ENCODE measurements at regions not wholly inside any gene's neighbourhood (a gene's known extent, or its start where the extent isn't known, plus 50 kb on each side); places are given as distances from the start of the nearest gene placed in this dataset.

- no peak for DNase-seq
- H3K27me3 ChIP-seq: no peaks in the 10 kb centered on the region
- H3K27ac ChIP-seq: no peak overlapping the region
- intact Hi-C loops (cut with DNase I; ENCODE audit: low total_unique reads): no loop called here
- H3K4me1 ChIP-seq: no peaks in the 10 kb centered on the region
- no peak for TF ChIP-seq POLR2A (IDR thresholded peaks at IDR 0.05)
- H3K36me3 ChIP-seq: no peaks in the 10 kb centered on the region
- H3K4me3 ChIP-seq: no peak overlapping the region
- no peaks in the 10 kb centered on the region for H3K9me3 ChIP-seq
Measured at GRCh38 chr2:204183608-204184007, 247.0 kb downstream of the ICOS start.

GRCh38 chr2:204184226-204184625 is 247.7 kb downstream of the ICOS start:
- no peaks in the 10 kb centered on the region for H3K36me3 ChIP-seq
- no peak overlapping the region for H3K27ac ChIP-seq
- DNase-seq: no peak
- TF ChIP-seq, protein P1, sequence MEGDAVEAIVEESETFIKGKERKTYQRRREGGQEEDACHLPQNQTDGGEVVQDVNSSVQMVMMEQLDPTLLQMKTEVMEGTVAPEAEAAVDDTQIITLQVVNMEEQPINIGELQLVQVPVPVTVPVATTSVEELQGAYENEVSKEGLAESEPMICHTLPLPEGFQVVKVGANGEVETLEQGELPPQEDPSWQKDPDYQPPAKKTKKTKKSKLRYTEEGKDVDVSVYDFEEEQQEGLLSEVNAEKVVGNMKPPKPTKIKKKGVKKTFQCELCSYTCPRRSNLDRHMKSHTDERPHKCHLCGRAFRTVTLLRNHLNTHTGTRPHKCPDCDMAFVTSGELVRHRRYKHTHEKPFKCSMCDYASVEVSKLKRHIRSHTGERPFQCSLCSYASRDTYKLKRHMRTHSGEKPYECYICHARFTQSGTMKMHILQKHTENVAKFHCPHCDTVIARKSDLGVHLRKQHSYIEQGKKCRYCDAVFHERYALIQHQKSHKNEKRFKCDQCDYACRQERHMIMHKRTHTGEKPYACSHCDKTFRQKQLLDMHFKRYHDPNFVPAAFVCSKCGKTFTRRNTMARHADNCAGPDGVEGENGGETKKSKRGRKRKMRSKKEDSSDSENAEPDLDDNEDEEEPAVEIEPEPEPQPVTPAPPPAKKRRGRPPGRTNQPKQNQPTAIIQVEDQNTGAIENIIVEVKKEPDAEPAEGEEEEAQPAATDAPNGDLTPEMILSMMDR (IDR thresholded peaks at IDR 0.05): no peak
- TF ChIP-seq POLR2A (IDR thresholded peaks at IDR 0.05): no peak
- no peak overlapping the region for H3K4me3 ChIP-seq
- no peaks in the 10 kb centered on the region for H3K4me1 ChIP-seq
- no peaks in the 10 kb centered on the region for H3K27me3 ChIP-seq
- intact Hi-C loops (cut with DNase I; ENCODE audit: low total_unique reads): no loop called here
- H3K9me3 ChIP-seq: no peaks in the 10 kb centered on the region

DNA sequence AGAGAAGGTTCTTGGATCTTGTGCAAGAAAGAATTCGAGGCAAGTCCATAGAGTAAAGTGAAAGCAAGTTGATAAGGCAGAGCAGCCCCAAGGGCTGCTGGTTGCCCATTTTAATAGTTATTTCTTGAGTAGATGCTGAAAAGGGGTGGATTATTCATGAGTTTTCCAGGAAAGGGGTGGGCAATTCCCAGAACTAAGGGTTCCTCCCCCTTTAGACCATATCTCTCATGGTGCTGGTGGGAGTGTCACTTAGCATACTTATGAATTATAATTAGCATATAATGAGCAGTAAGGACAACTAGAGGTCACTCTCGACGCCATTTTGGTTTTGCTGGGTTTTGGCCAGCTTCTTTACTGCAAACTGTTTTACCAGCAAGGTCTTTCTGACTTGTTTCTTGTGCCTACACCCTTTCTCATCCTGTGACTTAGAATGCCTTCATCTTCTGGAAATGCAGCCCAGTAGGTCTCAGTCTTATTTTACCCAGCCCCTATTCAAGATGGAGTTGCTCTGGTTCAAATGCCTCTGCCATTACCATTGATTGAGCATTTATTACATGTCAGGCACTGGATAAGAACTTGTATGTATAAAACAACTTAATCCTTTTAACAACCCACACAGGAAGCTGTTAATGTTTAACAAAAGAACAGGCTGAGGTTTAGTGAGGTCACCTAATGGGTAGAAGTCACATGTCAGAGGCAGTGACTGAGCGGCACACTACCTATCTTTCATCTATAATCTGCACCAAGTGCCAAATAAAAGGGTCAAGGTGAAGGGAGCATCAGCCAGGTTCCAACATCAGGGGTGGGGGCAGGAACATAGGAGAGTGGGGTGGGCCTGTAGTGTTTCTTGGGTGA is 250.9 kb downstream of the ICOS start:
- Histone ChIP-seq H3K4me1 (no peaks in the 10 kb centered on the region), H3K36me3 (no peaks in the 10 kb centered on the region), H3K27ac (no peak overlapping the region), H3K9me3 (no peaks in the 10 kb centered on the region), H3K27me3 (no peaks in the 10 kb centered on the region), H3K4me3 (no peak overlapping the region)
- TF ChIP-seq, protein P1 (IDR thresholded peaks at IDR 0.05): no peak
- no peak for TF ChIP-seq POLR2A (IDR thresholded peaks at IDR 0.05)
- DNase-seq: no peak
- intact Hi-C loops (cut with DNase I; ENCODE audit: low total_unique reads): no loop called here

- H3K4me1 ChIP-seq: no peaks in the 10 kb centered on the region
- H3K27me3 ChIP-seq: no peaks in the 10 kb centered on the region
- TF ChIP-seq POLR2A (IDR thresholded peaks at IDR 0.05): no peak
- TF ChIP-seq, protein P1 (IDR thresholded peaks at IDR 0.05): no peak
- H3K4me3 ChIP-seq: no peak overlapping the region
- intact Hi-C loops (cut with DNase I; ENCODE audit: low total_unique reads): no loop called here
- no peaks in the 10 kb centered on the region for H3K9me3 ChIP-seq
- H3K27ac ChIP-seq: no peak overlapping the region
- DNase-seq: no peak
- no peaks in the 10 kb centered on the region for H3K36me3 ChIP-seq
Measured at GRCh38 chr2:204191574-204191973, 255.0 kb downstream of the ICOS start.

DNA sequence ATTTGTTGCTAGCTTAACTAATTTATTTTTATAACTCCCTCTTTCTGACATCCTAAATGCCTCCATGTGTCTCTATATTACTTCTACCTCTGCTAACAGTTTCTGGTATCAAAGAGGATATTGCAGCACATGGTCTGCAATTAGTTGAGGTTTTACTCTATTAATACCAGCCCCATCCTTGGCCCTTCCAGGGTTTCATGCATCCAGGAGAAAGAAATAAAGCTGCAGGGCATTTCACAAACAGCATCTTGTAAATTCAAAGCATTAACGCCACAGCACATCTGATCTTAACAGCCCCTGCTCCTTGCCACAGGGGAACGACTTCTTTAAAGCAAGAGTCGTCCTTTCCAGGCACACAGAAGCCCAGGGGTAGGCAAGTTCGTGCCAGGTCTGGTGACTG is 258.9 kb downstream of the ICOS start:
- H3K27me3 ChIP-seq: no peaks in the 10 kb centered on the region
- no peaks in the 10 kb centered on the region for H3K9me3 ChIP-seq
- DNase-seq: no peak
- intact Hi-C loops (cut with DNase I; ENCODE audit: low total_unique reads): no loop called here
- no peak overlapping the region for H3K4me3 ChIP-seq
- no peaks in the 10 kb centered on the region for H3K36me3 ChIP-seq
- no peak overlapping the region for H3K27ac ChIP-seq
- H3K4me1 ChIP-seq: no peaks in the 10 kb centered on the region
- no peak for TF ChIP-seq POLR2A (IDR thresholded peaks at IDR 0.05)
- TF ChIP-seq, protein P1 (IDR thresholded peaks at IDR 0.05): no peak

All from uterus (tissue), 3 donors.